Sciatic nerve (tissue), 2 donors: ENCODE measurements at regions not wholly inside any gene's neighbourhood (a gene's known extent, or its start where the extent isn't known, plus 50 kb on each side); places are given as distances from the start of the nearest gene placed in this dataset.
"Not testable (repeated sequence)": the region's sequence is repeated elsewhere in the genome, so short reads cannot be mapped to it uniquely, and the experiment has no call there.

Source experiments
- ATAC-seq: fragments of 200-7000 bp; cut with Tn5 transposase; one replicate; pipeline ENCODE4 v1.9.1; 2020; ENCODE audit warnings: mild to moderate bottlenecking, moderate library complexity
- DNase-seq: peaks from one replicate; pipeline ENCODE4 v3.0.0-alpha.2; 2020; ENCODE audit warnings: low spot score
- intact Hi-C: fragments of 100-400 bp; cut with DNase I; formaldehyde crosslinking; loops from one replicate; pipeline ENCODE4 v1.14.2; 2022
- donor health status: DM: no; HTN: no; CAD: no.
- donor health status: DM: no; HTN: no; CAD: no.

- DNase-seq = no peak
- intact Hi-C loops = no loop called here
- ATAC-seq = no peak
These were observed 133.4 kb downstream of the MACC1 start for GRCh38 chr7:20083781-20084180.

GRCh38 chr7:20079080-20079479 is 138.1 kb downstream of the MACC1 start:
- no peak for ATAC-seq
- intact Hi-C loops = no loop called here
- DNase-seq = no peak

GRCh38 chr7:20076835-20077234 is 140.3 kb downstream of the MACC1 start:
- no peak for DNase-seq
- intact Hi-C loops = no loop called here
- no peak for ATAC-seq

- intact Hi-C loops = no loop called here
- no peak for DNase-seq
- ATAC-seq = no peak
These were observed 141.0 kb downstream of the MACC1 start for GRCh38 chr7:20075992-20076820.

- ATAC-seq = no peak
- no peak for DNase-seq
- intact Hi-C loops = no loop called here
These were observed 141.7 kb downstream of the MACC1 start for GRCh38 chr7:20075440-20075839.

- ATAC-seq, intact Hi-C loops: not testable (repeated sequence)
These were observed 149.2 kb downstream of the MACC1 start for GRCh38 chr7:20068004-20068403.

GRCh38 chr7:20064974-20065862 is 152.0 kb downstream of the MACC1 start:
- DNase-seq (no peak), ATAC-seq (peak; percentile 26)
- intact Hi-C loops = no loop called here

More at GRCh38 chr7:20068004-20068403, 149.2 kb downstream of the MACC1 start:
- DNase-seq = not testable (repeated sequence)

- ATAC-seq = no peak
- DNase-seq = no peak
- intact Hi-C loops = no loop called here
These were observed 152.8 kb downstream of the MACC1 start for GRCh38 chr7:20064181-20064970.

- intact Hi-C loops = no loop called here
- ATAC-seq = no peak
- DNase-seq = no peak
These were observed 153.5 kb downstream of the MACC1 start for GRCh38 chr7:20063644-20064043.

GRCh38 chr7:20062932-20063331 is 154.3 kb downstream of the MACC1 start:
- ATAC-seq (no peak), DNase-seq (no peak)
- intact Hi-C loops = no loop called here

- DNase-seq = no peak
- ATAC-seq = no peak
- intact Hi-C loops = no loop called here
These were observed 163.7 kb downstream of the MACC1 start for GRCh38 chr7:20053334-20054104.

- intact Hi-C loops = no loop called here
- DNase-seq (no peak), ATAC-seq (no peak)
These were observed 166.8 kb downstream of the MACC1 start for GRCh38 chr7:20050241-20050966.

- no peak for DNase-seq
- no peak for ATAC-seq
- intact Hi-C loops = no loop called here
These were observed 178.5 kb downstream of the MACC1 start for GRCh38 chr7:20038676-20039075.

- no peak for DNase-seq
- intact Hi-C loops = no loop called here
- ATAC-seq = no peak
These were observed 181.8 kb downstream of the MACC1 start for GRCh38 chr7:20035279-20035875.

GRCh38 chr7:20033621-20034400 is 183.4 kb downstream of the MACC1 start:
- intact Hi-C loops = no loop called here
- DNase-seq (no peak), ATAC-seq (no peak)

- intact Hi-C loops = no loop called here
- DNase-seq = no peak
- no peak for ATAC-seq
These were observed 184.4 kb downstream of the MACC1 start for GRCh38 chr7:20032741-20033140.

GRCh38 chr7:20030915-20031362 is 186.2 kb downstream of the MACC1 start:
- intact Hi-C loops = no loop called here
- no peak for ATAC-seq
- DNase-seq = no peak
